Thyroid gland (tissue), 4 donors: ENCODE measurements at regions not wholly inside any gene's neighbourhood (a gene's known extent, or its start where the extent isn't known, plus 50 kb on each side); places are given as distances from the start of the nearest gene placed in this dataset.
A peak's percentile ranks its signal among the peaks of the same experiment; 100 is the strongest.

ENCODE experiments used
- DNase-seq, 2 donors: peaks; one replicate each; pipeline ENCODE4 v3.0.0-alpha.2; 2019
- H3K27ac ChIP-seq, 3 donors: fragments of 200-600 bp; sonication (generic); 1 replicate in 2 of 3; 2 replicates in 1 of 3; pipeline ENCODE4 v1.5.1; 2016 to 2019; ENCODE audit warnings: mild to moderate bottlenecking in 1 of 3, moderate library complexity in 1 of 3
- H3K27me3 ChIP-seq: fragments of 200-600 bp; sonication (generic); one replicate; pipeline ENCODE4 v1.5.1; 2019
- H3K36me3 ChIP-seq, 2 donors: fragments of 200-600 bp; sonication (generic); one replicate each; pipeline ENCODE4 v1.5.1; 2016 to 2019
- H3K4me1 ChIP-seq, 2 donors: fragments of 200-600 bp; sonication (generic); one replicate each; pipeline ENCODE4 v1.5.1; 2017 to 2019
- H3K4me3 ChIP-seq, 3 donors: fragments of 200-600 bp; sonication (generic); replicated peaks in 1 of 3; 1 replicate in 2 of 3; 2 replicates in 1 of 3; pipeline ENCODE4 v1.5.1; 2016; ENCODE audit warnings: mild to moderate bottlenecking in 1 of 3
- H3K9me3 ChIP-seq: fragments of 200-600 bp; sonication (generic); one replicate; pipeline ENCODE4 v1.5.1; 2017
- CTCF ChIP-seq, 6 experiments: fragments of 200-600 bp in 3 of 6; fragments of 450-650 bp in 3 of 6; sonication (generic) in 3 of 6; IDR thresholded peaks; one replicate each; pipeline ENCODE4 v1.5.1; 2016 to 2019; ENCODE audit warnings: antibody characterized with exemption in 6 of 6, mild to moderate bottlenecking in 2 of 6, inconsistent platforms in 1 of 6, moderate library complexity in 1 of 6
- POLR2A ChIP-seq, 2 donors: fragments of 450-650 bp; IDR thresholded peaks; one replicate each; pipeline ENCODE4 v1.6.1; 2017; ENCODE audit warnings: antibody characterized with exemption in 2 of 2, mild to moderate bottlenecking in 2 of 2, moderate library complexity in 1 of 2
- WGBS, 2 donors: methylation state at CpG; one replicate each; pipeline ENCODE4 v1.1.5; 2017; 5-methylcytosine and 5-hydroxymethylcytosine counted together
- intact Hi-C: fragments of 100-400 bp; cut with DNase I; formaldehyde crosslinking; loops from one replicate; pipeline ENCODE4 v1.15.1; 2023

- peaks cover 10 to 22% of the 10 kb centered on the region in 2 donors for H3K4me1 ChIP-seq
- H3K36me3 ChIP-seq, result no peaks in the 10 kb centered on the region
- no peak for DNase-seq
- no peak overlapping the region for H3K27ac ChIP-seq
- TF ChIP-seq CTCF (IDR thresholded peaks at IDR 0.05), result no peak
- TF ChIP-seq POLR2A (IDR thresholded peaks at IDR 0.05), result no peak
- no peak overlapping the region for H3K4me3 ChIP-seq
- H3K27me3 ChIP-seq, result no peaks in the 10 kb centered on the region
- 40 to 46% methylated on average over 4 of the region's 4 CpGs for WGBS, 2 donors
- intact Hi-C loops, result no loop called here
- no peaks in the 10 kb centered on the region for H3K9me3 ChIP-seq
Observed at GRCh38 chr3:16084887-16085286, 89.6 kb upstream of the GALNT15 start.

- Histone ChIP-seq H3K27ac (peak overlapping the region; percentile 55 to 85 (median 60)), H3K4me3 (no peak overlapping the region), H3K9me3 (no peaks in the 10 kb centered on the region), H3K36me3 (no peaks in the 10 kb centered on the region), H3K27me3 (no peaks in the 10 kb centered on the region), H3K4me1 (peaks cover 15 to 27% of the 10 kb centered on the region in 2 donors)
- intact Hi-C loops, result no loop called here
- no peak for DNase-seq
- WGBS, 2 donors, result 14 to 15% methylated on average over 4 of the region's 4 CpGs
- no peak for TF ChIP-seq POLR2A (IDR thresholded peaks at IDR 0.05)
- TF ChIP-seq CTCF (IDR thresholded peaks at IDR 0.05), result no peak
Observed at GRCh38 chr3:16085410-16085809, 89.1 kb upstream of the GALNT15 start.

- Histone ChIP-seq H3K4me3 (no peak overlapping the region), H3K4me1 (peaks cover 21 to 33% of the 10 kb centered on the region in 2 donors), H3K9me3 (no peaks in the 10 kb centered on the region), H3K36me3 (no peaks in the 10 kb centered on the region), H3K27me3 (no peaks in the 10 kb centered on the region), H3K27ac (peak overlapping the region; percentile 55 to 85 (median 60))
- DNase-seq, result peak; percentile 77 to 86
- TF ChIP-seq POLR2A (IDR thresholded peaks at IDR 0.05) (no peak), CTCF (IDR thresholded peaks at IDR 0.05) (no peak)
- intact Hi-C loops, result no loop called here
- WGBS, 2 donors, result 57 to 61% methylated on average over 13 of the region's 13 CpGs
Observed at GRCh38 chr3:16085884-16086608, 88.4 kb upstream of the GALNT15 start.

- 15 to 33% methylated on average over 1 of the region's 1 CpG for WGBS, 2 donors
- Histone ChIP-seq H3K9me3 (no peaks in the 10 kb centered on the region), H3K27me3 (no peaks in the 10 kb centered on the region), H3K4me1 (peaks cover 21 to 38% of the 10 kb centered on the region in 2 donors), H3K4me3 (no peak overlapping the region), H3K27ac (no peak overlapping the region), H3K36me3 (no peaks in the 10 kb centered on the region)
- DNase-seq, result no peak
- TF ChIP-seq CTCF (IDR thresholded peaks at IDR 0.05) (no peak), POLR2A (IDR thresholded peaks at IDR 0.05) (no peak)
- intact Hi-C loops, result no loop called here
Observed at GRCh38 chr3:16086690-16087089, 87.8 kb upstream of the GALNT15 start.

GRCh38 chr3:16088496-16088895 is 86.0 kb upstream of the GALNT15 start:
- no peaks in the 10 kb centered on the region for H3K27me3 ChIP-seq
- no peaks in the 10 kb centered on the region for H3K36me3 ChIP-seq
- 75 to 87% methylated on average over 1 of the region's 1 CpG for WGBS, 2 donors
- intact Hi-C loops, result no loop called here
- no peak overlapping the region for H3K27ac ChIP-seq
- peaks cover 21 to 38% of the 10 kb centered on the region in 2 donors for H3K4me1 ChIP-seq
- TF ChIP-seq POLR2A (IDR thresholded peaks at IDR 0.05) (no peak), CTCF (IDR thresholded peaks at IDR 0.05) (no peak)
- no peaks in the 10 kb centered on the region for H3K9me3 ChIP-seq
- no peak for DNase-seq
- H3K4me3 ChIP-seq, result no peak overlapping the region
